HFF-Myc (cell line): ENCODE measurements at regions not wholly inside any gene's neighbourhood (a gene's known extent, or its start where the extent isn't known, plus 50 kb on each side); places are given as distances from the start of the nearest gene placed in this dataset.

ENCODE experiments used
- DNase-seq: peaks from one replicate; pipeline ENCODE4 v3.0.0-alpha.2; 2011; ENCODE audit warnings: low read depth; ENCODE audit errors: extremely low read depth
- H3K4me3 ChIP-seq: replicated peaks from 2 replicates; pipeline ENCODE4 v1.5.1; 2011; ENCODE audit warnings: low read depth, mild to moderate bottlenecking, control low read depth, low read length
- TF ChIP-seq, protein P1 (sequence below): IDR thresholded peaks from 2 replicates; pipeline ENCODE4 v1.5.1; 2012; ENCODE audit warnings: mild to moderate bottlenecking, low read depth, low read length, control low read depth; ENCODE audit errors: missing control alignments

DNA sequence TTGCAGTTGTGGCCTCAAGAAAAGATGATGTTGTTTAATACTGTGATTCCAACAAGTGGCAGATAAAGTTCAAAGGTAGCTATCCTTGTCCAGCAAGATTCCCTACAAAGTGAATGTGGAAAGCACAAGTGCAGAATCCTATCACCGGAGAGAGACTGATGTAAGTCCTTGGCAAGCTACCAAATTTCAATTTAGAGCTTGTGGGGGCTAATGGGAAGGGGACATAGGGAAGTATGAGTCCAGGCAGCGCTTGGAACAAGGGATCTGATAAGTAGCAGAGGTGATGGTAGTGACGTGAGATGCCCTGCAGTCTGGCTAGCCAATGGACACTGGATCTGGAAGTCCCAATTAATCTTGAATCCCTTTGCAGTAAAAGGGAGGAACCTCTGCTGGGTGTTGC lies 165.2 kb upstream of the DTNA start:
- TF ChIP-seq, protein P1, sequence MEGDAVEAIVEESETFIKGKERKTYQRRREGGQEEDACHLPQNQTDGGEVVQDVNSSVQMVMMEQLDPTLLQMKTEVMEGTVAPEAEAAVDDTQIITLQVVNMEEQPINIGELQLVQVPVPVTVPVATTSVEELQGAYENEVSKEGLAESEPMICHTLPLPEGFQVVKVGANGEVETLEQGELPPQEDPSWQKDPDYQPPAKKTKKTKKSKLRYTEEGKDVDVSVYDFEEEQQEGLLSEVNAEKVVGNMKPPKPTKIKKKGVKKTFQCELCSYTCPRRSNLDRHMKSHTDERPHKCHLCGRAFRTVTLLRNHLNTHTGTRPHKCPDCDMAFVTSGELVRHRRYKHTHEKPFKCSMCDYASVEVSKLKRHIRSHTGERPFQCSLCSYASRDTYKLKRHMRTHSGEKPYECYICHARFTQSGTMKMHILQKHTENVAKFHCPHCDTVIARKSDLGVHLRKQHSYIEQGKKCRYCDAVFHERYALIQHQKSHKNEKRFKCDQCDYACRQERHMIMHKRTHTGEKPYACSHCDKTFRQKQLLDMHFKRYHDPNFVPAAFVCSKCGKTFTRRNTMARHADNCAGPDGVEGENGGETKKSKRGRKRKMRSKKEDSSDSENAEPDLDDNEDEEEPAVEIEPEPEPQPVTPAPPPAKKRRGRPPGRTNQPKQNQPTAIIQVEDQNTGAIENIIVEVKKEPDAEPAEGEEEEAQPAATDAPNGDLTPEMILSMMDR = no peak
- no peak for DNase-seq
- no peak overlapping the region for H3K4me3 ChIP-seq

DNA sequence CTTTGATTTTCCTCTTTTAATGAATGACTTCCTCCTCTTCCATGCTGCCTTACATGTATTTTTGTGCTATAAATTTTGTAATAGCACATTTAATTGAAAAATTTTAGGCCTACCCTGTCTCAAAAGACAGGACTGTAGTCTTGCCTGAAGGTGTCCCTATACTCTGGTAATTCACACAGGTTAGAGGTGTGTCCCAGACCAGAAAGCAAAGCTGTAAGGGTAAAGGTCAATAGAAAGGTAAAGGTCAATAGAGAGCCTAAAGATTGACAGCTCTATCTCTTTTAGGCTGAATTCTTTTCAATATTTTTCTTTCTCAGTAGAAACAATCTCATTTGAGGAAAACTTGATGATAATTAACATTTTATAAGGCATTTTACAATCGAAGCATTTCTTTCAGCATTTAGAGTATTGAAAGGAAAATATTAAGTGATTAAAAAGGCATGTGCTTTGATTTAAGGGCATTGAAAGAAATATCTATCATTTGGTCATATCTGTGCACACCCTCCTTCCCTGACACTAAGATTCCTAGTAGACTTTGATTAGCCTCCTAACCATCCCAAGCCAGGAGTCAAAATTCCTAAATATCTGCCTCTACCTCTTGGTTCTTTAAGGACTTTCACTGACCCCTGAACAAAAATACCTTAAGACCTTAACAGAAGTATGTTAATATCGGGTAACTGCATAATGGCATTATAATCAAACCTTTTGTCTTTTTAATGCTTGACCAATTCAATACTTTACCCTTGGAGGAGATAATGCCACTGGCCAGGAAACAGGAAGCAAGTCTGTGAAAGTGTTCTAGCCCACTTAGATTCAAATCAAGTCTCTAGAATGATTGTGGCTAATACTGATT lies 161.8 kb upstream of the DTNA start:
- no peak for DNase-seq
- H3K4me3 ChIP-seq = no peak overlapping the region

DNA sequence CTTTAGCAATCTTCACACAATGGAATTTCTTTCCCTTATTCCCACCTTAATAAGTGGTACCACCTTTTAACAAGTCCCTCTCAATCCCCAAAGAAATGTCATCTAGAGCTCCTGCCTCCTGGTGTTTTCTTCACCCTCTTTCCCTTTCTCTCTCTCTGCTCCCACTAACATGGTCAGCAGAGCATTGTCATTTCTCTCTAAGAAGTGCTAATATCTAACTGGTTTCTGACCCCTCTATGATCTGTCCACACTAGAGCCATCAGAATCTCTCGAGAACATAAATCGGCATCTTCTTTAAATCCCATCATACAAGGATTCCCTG lies 161.2 kb upstream of the DTNA start:
- H3K4me3 ChIP-seq = no peak overlapping the region
- no peak for DNase-seq
- TF ChIP-seq, protein P1 = no peak

More for the DNA sequence above, 161.8 kb upstream of the DTNA start:
- TF ChIP-seq, protein P1 = no peak

DNA sequence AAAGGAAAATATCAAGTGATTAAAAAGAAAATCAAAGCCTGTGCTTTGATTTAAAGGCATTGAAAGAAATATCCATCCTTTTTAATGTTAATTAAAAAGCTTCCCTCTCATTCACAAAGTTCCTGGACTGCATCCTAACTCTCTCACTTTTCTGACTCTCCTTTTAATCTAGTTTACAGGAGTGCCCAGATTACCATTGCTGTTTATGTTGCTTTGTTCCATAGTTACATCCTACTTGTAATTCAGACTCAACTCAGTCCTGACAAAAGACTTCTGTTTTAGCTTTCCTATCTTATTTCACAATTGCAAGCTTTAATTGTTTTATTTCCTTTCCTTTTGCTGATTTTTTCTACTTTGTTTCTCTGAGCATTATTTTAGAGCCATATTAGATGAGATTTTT lies 160.7 kb upstream of the DTNA start:
- no peak overlapping the region for H3K4me3 ChIP-seq
- TF ChIP-seq, protein P1 = no peak
- no peak for DNase-seq

DNA sequence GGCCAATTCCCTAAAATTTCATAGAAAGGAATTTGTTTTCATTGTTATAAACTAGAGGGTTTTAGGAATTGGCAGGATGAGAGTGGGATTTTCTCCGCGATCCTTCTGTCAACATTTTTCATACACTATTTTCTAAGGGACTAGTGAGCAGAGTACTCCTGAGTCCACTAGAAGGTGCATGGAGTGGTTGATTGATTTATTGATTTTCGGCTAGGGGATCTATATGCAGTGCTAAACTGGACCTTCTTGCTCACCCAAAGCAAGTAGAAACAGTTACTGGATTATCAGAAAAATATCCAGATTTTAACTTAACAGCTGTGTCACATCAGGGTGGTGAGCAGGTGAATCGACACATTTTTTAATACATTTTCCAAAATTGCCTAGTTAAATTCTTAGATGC lies 159.9 kb upstream of the DTNA start:
- TF ChIP-seq, protein P1 = no peak

DNA sequence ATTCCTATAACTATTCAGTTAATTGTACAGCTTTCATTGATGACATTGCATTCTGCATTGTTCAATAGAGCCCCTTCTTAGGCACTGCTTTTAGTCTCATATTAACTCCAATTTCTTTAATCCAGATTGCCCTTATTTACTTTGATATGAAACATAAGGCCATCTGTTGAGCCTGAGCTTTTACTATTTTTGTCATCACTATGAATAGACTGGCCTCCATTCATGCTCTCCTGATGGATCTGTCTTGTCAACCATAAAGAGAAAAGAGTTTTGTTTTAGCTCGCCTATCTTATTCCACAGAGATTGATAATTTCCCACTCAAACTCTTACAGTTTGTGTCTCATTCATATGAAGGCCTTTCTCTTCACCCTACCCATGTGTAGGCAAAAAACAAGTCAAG lies 159.2 kb upstream of the DTNA start:
- TF ChIP-seq, protein P1 = no peak
- no peak for DNase-seq
- H3K4me3 ChIP-seq = no peak overlapping the region

More for the DNA sequence above, 159.9 kb upstream of the DTNA start:
- no peak for DNase-seq
- H3K4me3 ChIP-seq = no peak overlapping the region

DNA sequence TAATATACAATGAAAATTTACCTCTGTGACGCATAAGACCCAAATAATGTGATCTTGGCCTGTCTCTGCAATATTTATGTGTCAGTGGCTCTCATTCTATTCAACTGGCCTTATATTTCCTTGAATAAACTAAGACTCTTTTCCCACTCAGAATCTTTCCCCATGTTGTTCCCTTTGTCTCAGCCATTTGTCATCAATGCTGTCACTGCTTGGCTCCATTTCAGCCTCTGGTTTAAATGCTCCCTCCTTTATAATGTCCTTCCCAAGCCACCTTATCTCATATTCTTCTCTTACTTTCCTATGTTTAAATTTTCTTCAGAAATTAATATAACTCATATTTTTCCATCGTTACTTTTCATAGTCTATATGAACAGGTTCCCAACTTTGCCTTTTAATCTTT lies 158.3 kb upstream of the DTNA start:
- TF ChIP-seq, protein P1 = no peak
- DNase-seq = no peak
- H3K4me3 ChIP-seq = no peak overlapping the region
